Activated CD4-positive, alpha-beta T cell treated with anti-CD3 and anti-CD28 coated beads, Interleukin-2, amount 50 U/mL, for 4 hours (primary cell): ENCODE measurements at regions not wholly inside any gene's neighbourhood (a gene's known extent, or its start where the extent isn't known, plus 50 kb on each side); places are given as distances from the start of the nearest gene placed in this dataset.
"Not testable (repeated sequence)": the region's sequence is repeated elsewhere in the genome, so short reads cannot be mapped to it uniquely, and the experiment has no call there.

Source experiments
- DNase-seq, 2 experiments: peaks; one replicate each; pipeline ENCODE4 v3.0.0-alpha.2; 2020

GRCh38 chr15:95684693-95685115, 645.8 kb upstream of the NR2F2 start:
- no peak for DNase-seq

- DNase-seq = no peak
These were observed 643.4 kb upstream of the NR2F2 start for GRCh38 chr15:95687061-95687460.

- DNase-seq = no peak
These were observed 642.8 kb upstream of the NR2F2 start for GRCh38 chr15:95687686-95688085.

GRCh38 chr15:95690631-95691340, 639.7 kb upstream of the NR2F2 start:
- no peak for DNase-seq

- DNase-seq = no peak
These were observed 636.6 kb upstream of the NR2F2 start for GRCh38 chr15:95693917-95694316.

- no peak for DNase-seq
These were observed 632.3 kb upstream of the NR2F2 start for GRCh38 chr15:95698230-95698629.

GRCh38 chr15:95698951-95699350, 631.5 kb upstream of the NR2F2 start:
- DNase-seq = no peak

- no peak for DNase-seq
These were observed 630.9 kb upstream of the NR2F2 start for GRCh38 chr15:95699578-95699977.

- not testable (repeated sequence) for DNase-seq
These were observed 629.8 kb upstream of the NR2F2 start for GRCh38 chr15:95700692-95701091.

- DNase-seq = no peak
These were observed 629.1 kb upstream of the NR2F2 start for GRCh38 chr15:95701410-95701809.

- DNase-seq = no peak
These were observed 620.4 kb upstream of the NR2F2 start for GRCh38 chr15:95709959-95710695.

- no peak for DNase-seq
These were observed 617.7 kb upstream of the NR2F2 start for GRCh38 chr15:95712785-95713184.

GRCh38 chr15:95713324-95713723, 617.2 kb upstream of the NR2F2 start:
- DNase-seq = no peak

GRCh38 chr15:95715116-95715903, 615.2 kb upstream of the NR2F2 start:
- DNase-seq = no peak

- DNase-seq = no peak
These were observed 614.4 kb upstream of the NR2F2 start for GRCh38 chr15:95715906-95716656.

- no peak for DNase-seq
These were observed 613.8 kb upstream of the NR2F2 start for GRCh38 chr15:95716708-95717107.

GRCh38 chr15:95718441-95718840, 612.1 kb upstream of the NR2F2 start:
- no peak for DNase-seq

GRCh38 chr15:95724908-95725633, 605.4 kb upstream of the NR2F2 start:
- no peak for DNase-seq

- DNase-seq = no peak
These were observed 603.6 kb upstream of the NR2F2 start for GRCh38 chr15:95726891-95727290.

- DNase-seq = no peak
These were observed 596.6 kb upstream of the NR2F2 start for GRCh38 chr15:95733931-95734330.

- no peak for DNase-seq
These were observed 595.8 kb upstream of the NR2F2 start for GRCh38 chr15:95734422-95735316.
